HL-60 (cell line): ENCODE measurements at regions not wholly inside any gene's neighbourhood (a gene's known extent, or its start where the extent isn't known, plus 50 kb on each side); places are given as distances from the start of the nearest gene placed in this dataset.
"Not testable (repeated sequence)": the region's sequence is repeated elsewhere in the genome, so short reads cannot be mapped to it uniquely, and the experiment has no call there.

Experiments used
- GABPA ChIP-seq: IDR thresholded peaks from 2 replicates; pipeline ENCODE4 v1.6.1; 2012; ENCODE audit warnings: low read depth
- REST ChIP-seq: IDR thresholded peaks from 2 replicates; pipeline ENCODE4 v1.6.1; 2012; ENCODE audit warnings: low read depth; ENCODE audit not compliant: insufficient replicate concordance
- SPI1 ChIP-seq: IDR thresholded peaks from 2 replicates; pipeline ENCODE4 v1.6.1; 2012; ENCODE audit warnings: low read depth, mild to moderate bottlenecking, borderline replicate concordance
- TF ChIP-seq, protein P1 (sequence below): IDR thresholded peaks from one replicate; pipeline ENCODE4 v1.5.1; 2011; ENCODE audit warnings: low read length, control low read depth, inconsistent platforms; ENCODE audit not compliant: insufficient read depth

GRCh38 chr17:34039759-34040555 lies 215.1 kb upstream of the CCL2 start:
- not testable (repeated sequence) for TF ChIP-seq REST, GABPA, SPI1
- TF ChIP-seq, protein P1, sequence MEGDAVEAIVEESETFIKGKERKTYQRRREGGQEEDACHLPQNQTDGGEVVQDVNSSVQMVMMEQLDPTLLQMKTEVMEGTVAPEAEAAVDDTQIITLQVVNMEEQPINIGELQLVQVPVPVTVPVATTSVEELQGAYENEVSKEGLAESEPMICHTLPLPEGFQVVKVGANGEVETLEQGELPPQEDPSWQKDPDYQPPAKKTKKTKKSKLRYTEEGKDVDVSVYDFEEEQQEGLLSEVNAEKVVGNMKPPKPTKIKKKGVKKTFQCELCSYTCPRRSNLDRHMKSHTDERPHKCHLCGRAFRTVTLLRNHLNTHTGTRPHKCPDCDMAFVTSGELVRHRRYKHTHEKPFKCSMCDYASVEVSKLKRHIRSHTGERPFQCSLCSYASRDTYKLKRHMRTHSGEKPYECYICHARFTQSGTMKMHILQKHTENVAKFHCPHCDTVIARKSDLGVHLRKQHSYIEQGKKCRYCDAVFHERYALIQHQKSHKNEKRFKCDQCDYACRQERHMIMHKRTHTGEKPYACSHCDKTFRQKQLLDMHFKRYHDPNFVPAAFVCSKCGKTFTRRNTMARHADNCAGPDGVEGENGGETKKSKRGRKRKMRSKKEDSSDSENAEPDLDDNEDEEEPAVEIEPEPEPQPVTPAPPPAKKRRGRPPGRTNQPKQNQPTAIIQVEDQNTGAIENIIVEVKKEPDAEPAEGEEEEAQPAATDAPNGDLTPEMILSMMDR: not testable (repeated sequence)
